ENCODE measurements at regions not wholly inside any gene's neighbourhood (a gene's known extent, or its start where the extent isn't known, plus 50 kb on each side); places are given as distances from the start of the nearest gene placed in this dataset.

GRCh38 chr12:115102450-115102849 is 418.5 kb upstream of the TBX3 start:
- Mint-ChIP-seq H3K4me1 (ENCODE audit: unreplicated experiment) (no peaks in the 10 kb centered on the region), H3K4me3 (ENCODE audit: unreplicated experiment) (no peak overlapping the region), H3K27ac (ENCODE audit: unreplicated experiment) (no peak overlapping the region), H3K9me3 (ENCODE audit: unreplicated experiment) (peaks cover 31% of the 10 kb centered on the region), H3K36me3 (ENCODE audit: unreplicated experiment) (no peaks in the 10 kb centered on the region), H3K27me3 (ENCODE audit: unreplicated experiment) (no peaks in the 10 kb centered on the region)
- no peak for TF ChIP-seq CTCF (IDR thresholded peaks at IDR 0.05)
- DNase-seq (ENCODE audit: extremely low spot score, unreplicated experiment): no peak

- no peak for TF ChIP-seq CTCF (IDR thresholded peaks at IDR 0.05)
- Mint-ChIP-seq H3K4me1 (ENCODE audit: unreplicated experiment) (no peaks in the 10 kb centered on the region), H3K4me3 (ENCODE audit: unreplicated experiment) (no peak overlapping the region), H3K27me3 (ENCODE audit: unreplicated experiment) (no peaks in the 10 kb centered on the region), H3K27ac (ENCODE audit: unreplicated experiment) (no peak overlapping the region), H3K36me3 (ENCODE audit: unreplicated experiment) (no peaks in the 10 kb centered on the region), H3K9me3 (ENCODE audit: unreplicated experiment) (peaks cover 34% of the 10 kb centered on the region)
- no peak for DNase-seq (ENCODE audit: extremely low spot score, unreplicated experiment)
Observed at GRCh38 chr12:115101520-115101919, 417.5 kb upstream of the TBX3 start.

GRCh38 chr12:115097416-115097815 is 413.4 kb upstream of the TBX3 start:
- no peak for DNase-seq (ENCODE audit: extremely low spot score, unreplicated experiment)
- peaks cover 31% of the 10 kb centered on the region for H3K9me3 Mint-ChIP-seq (ENCODE audit: unreplicated experiment)
- no peak for TF ChIP-seq CTCF (IDR thresholded peaks at IDR 0.05)
- no peaks in the 10 kb centered on the region for H3K36me3 Mint-ChIP-seq (ENCODE audit: unreplicated experiment)
- no peaks in the 10 kb centered on the region for H3K27me3 Mint-ChIP-seq (ENCODE audit: unreplicated experiment)
- no peak overlapping the region for H3K27ac Mint-ChIP-seq (ENCODE audit: unreplicated experiment)
- H3K4me3 Mint-ChIP-seq (ENCODE audit: unreplicated experiment): no peak overlapping the region
- no peaks in the 10 kb centered on the region for H3K4me1 Mint-ChIP-seq (ENCODE audit: unreplicated experiment)

GRCh38 chr12:115096588-115097397 is 412.8 kb upstream of the TBX3 start:
- no peak for DNase-seq (ENCODE audit: extremely low spot score, unreplicated experiment)
- H3K9me3 Mint-ChIP-seq (ENCODE audit: unreplicated experiment): peaks cover 27% of the 10 kb centered on the region
- no peaks in the 10 kb centered on the region for H3K4me1 Mint-ChIP-seq (ENCODE audit: unreplicated experiment)
- H3K27me3 Mint-ChIP-seq (ENCODE audit: unreplicated experiment): no peaks in the 10 kb centered on the region
- TF ChIP-seq CTCF (IDR thresholded peaks at IDR 0.05): no peak
- no peaks in the 10 kb centered on the region for H3K36me3 Mint-ChIP-seq (ENCODE audit: unreplicated experiment)
- no peak overlapping the region for H3K4me3 Mint-ChIP-seq (ENCODE audit: unreplicated experiment)
- H3K27ac Mint-ChIP-seq (ENCODE audit: unreplicated experiment): no peak overlapping the region

GRCh38 chr12:115095073-115095748 is 411.2 kb upstream of the TBX3 start:
- H3K27me3 Mint-ChIP-seq (ENCODE audit: unreplicated experiment): no peaks in the 10 kb centered on the region
- H3K36me3 Mint-ChIP-seq (ENCODE audit: unreplicated experiment): no peaks in the 10 kb centered on the region
- H3K4me3 Mint-ChIP-seq (ENCODE audit: unreplicated experiment): no peak overlapping the region
- DNase-seq (ENCODE audit: extremely low spot score, unreplicated experiment): no peak
- no peaks in the 10 kb centered on the region for H3K4me1 Mint-ChIP-seq (ENCODE audit: unreplicated experiment)
- TF ChIP-seq CTCF (IDR thresholded peaks at IDR 0.05): no peak
- no peak overlapping the region for H3K27ac Mint-ChIP-seq (ENCODE audit: unreplicated experiment)
- H3K9me3 Mint-ChIP-seq (ENCODE audit: unreplicated experiment): peaks cover 21% of the 10 kb centered on the region
